HG02973 (cell line): ENCODE measurements at regions not wholly inside any gene's neighbourhood (a gene's known extent, or its start where the extent isn't known, plus 50 kb on each side); places are given as distances from the start of the nearest gene placed in this dataset.

ENCODE experiments used
- ATAC-seq: cut with Tn5 transposase; IDR thresholded peaks from one replicate; pipeline ENCODE4 v1.9.1; 2021; ENCODE audit warnings: moderate library complexity; ENCODE audit not compliant: unreplicated experiment

GRCh38 chr15:46685096-46685495 is 1032.2 kb upstream of the SEMA6D start:
- ATAC-seq: no peak

DNA sequence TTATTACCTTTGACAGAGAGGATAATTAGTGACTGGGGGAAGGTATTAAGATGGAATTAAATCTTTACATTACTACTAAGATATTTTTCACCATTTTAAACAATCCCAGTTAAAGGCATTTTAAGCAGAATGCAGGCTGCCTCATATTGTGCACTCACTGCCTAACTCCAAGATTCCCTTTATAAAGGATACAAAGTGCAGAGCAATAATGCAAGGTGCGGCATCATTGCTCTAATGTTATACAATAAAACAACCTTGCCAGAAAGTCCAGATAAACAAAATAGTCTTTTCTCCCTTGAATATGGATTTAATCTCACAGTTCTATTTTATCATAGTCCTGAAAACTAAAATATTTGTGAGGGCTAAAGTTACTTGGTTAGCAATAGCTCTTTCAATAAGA is 1031.6 kb upstream of the SEMA6D start:
- no peak for ATAC-seq

GRCh38 chr15:46696281-46696680 is 1021.0 kb upstream of the SEMA6D start:
- no peak for ATAC-seq

DNA sequence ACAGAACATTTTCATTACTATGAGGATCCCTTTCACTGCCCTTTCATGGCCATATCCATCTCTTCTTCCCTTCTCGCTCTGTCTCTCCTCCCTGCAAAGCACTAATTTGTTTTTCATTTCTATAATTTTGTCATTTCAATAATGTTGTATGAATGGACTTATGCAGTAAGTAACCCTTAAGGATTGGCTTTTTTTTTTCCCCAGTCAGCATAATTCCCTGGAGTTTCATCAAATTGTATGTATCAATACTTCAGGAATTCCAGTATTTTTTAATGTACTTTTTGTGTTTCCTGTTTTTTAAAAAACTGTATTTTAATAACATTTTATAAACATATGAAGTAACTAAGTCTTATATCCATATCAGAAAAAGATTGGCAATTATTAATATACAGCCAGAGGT is 1016.0 kb upstream of the SEMA6D start:
- ATAC-seq: no peak

DNA sequence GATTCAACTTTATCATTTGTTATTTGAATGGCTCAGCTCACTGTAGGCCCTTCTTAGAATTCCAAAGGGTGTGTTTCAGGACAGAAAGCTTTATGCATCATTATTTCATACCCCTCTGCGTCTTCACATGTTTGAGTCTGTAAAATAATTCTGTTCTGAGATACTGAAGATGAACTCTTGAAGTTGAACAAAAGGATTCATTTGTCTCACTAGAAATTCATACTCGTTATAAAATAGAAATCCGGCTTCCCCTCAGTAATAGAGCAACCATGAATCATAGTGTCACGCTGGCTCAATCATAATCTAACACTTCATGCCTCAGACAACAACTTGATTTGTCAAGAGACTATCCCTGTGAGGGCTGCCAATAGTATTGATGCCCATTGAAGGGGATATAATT is 1015.4 kb upstream of the SEMA6D start:
- no peak for ATAC-seq

DNA sequence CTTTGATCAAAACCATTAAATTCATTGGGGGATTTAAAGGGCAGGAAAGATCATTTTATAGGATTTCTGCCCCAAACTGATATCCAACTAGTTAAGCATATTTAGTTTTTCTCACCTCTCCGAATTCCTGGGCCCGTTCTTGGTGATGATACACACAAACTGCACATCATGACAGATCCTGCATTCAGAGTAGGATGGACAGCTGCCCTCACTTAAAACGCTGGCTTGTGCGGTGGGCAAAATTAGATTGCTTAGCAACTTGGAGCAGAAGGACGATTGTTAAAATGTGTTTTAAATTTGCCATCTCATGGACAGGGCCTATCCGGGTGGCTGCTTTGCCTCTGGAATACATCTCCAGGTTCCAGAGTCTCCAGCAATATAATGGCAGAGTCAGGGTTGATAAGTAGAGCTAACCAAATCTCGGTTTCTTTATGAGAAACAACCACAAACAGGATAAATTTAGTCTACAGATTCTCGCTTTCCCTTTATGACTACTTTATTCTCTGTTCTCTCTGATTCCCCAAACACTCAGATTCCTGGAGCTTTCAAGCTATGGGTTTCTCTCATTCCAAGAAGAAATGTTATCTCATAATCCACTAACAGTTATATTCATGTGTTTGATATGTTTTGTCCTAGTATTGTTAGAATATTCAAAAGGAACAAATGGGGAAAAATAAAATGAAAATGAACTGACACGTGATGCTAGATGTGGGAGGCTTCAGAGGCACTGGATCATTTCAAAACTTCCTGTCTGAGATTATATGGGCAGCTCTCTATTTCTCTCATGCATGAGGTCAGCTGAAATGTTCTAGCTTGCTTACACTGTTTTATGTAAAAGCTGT is 1014.1 kb upstream of the SEMA6D start:
- ATAC-seq: no peak

GRCh38 chr15:46703871-46704637 is 1013.3 kb upstream of the SEMA6D start:
- ATAC-seq: no peak

DNA sequence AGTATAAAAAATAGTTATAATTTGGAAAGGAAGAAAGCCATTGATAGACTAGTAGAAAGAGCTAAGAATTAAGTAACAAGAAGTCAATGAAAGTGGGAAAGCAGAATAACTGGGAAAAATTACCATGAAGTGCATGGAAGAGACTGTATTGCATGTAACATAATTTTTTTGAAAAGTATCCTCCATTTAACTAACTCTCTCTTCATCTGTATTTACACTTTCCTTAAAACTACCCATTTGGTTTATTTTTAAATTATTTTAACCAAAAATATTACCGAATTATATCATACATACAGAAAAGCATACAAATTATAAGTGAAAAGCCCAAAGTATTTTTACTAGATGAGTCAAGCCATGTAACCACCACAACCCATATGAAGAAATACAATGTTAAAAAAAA is 1009.9 kb upstream of the SEMA6D start:
- ATAC-seq: no peak

DNA sequence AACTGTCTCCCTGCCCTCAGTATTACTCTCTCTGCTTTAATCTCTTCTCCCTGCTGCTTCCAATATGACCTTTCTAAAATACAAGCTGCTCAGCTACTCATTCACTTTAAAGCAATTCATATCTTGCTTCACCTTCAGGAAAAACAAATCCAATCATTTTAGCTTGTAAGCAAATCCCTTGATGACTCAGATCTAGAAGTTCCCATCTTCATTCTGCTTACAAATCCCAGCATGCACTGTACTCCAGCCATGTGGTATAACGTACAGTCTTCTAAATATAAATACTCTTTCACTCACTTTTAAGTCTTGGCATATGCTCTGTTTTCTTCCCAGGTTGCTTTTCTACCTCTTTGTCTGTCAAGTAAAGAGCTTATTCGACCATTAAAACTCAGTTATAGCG is 1009.1 kb upstream of the SEMA6D start:
- ATAC-seq: no peak

- no peak for ATAC-seq
These were observed 1007.7 kb upstream of the SEMA6D start for GRCh38 chr15:46709460-46710083.

- no peak for ATAC-seq
These were observed 1006.8 kb upstream of the SEMA6D start for GRCh38 chr15:46710401-46710960.

- ATAC-seq: no peak
These were observed 1004.3 kb upstream of the SEMA6D start for GRCh38 chr15:46713045-46713444.

- ATAC-seq: no peak
These were observed 1002.4 kb upstream of the SEMA6D start for GRCh38 chr15:46714950-46715349.

DNA sequence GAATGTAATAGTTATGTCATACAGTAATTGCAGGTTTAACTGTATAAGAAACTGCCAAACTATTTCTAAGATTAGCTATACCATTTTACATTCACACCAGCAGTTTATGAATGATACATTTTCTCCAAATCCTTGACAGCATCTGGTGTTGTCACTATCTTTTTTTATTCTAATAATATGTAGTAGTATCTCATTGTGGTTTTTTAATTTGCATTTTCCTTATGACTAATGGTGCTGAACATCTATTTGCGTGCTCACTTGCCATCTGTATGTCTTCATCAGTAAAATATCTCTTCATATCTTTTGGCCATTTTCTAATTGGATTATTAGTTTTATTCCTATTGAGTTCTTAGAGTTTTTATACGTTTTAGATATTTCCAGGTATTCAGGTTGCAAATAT is 994.0 kb upstream of the SEMA6D start:
- ATAC-seq: no peak

DNA sequence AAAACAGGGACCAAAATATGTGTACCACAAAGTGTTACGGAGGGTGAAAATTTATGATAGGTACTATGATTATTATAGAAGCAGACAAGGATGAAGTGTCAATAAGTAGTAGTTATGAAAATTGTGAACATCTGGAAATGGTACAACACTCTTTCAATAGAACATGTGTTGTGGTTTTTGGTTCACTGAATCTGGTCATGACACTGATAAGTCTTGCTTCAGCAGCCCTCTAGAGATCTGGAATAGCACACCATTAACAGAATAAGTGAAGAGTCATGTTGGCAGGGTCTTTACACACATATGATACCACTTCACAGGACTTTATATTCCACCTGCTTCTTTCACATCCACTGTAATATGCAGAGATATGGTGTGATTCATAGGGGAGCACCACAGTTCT is 985.2 kb upstream of the SEMA6D start:
- no peak for ATAC-seq

- ATAC-seq: no peak
These were observed 982.2 kb upstream of the SEMA6D start for GRCh38 chr15:46735115-46735514.

DNA sequence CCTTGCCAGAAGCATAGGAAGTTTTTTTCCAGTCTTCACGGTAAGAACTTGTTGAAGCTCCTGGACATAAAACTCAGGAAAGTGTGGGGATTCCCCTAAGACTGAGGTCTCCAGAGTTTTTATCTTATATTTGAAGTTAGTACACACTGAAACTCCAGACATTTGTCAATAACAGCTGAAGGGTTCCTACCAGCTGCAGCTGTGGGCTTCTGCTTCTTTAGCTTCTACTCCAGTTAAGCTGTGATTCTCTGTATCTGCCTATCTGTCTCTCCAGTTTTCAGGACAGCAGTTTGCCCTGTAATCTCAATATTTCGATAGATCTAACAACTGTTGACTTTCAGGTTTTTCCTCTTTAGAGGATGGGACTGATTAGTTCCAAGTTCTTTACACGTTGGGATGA is 966.0 kb upstream of the SEMA6D start:
- no peak for ATAC-seq

- ATAC-seq: no peak
These were observed 963.4 kb upstream of the SEMA6D start for GRCh38 chr15:46753946-46754345.

GRCh38 chr15:46763091-46763490 is 954.2 kb upstream of the SEMA6D start:
- no peak for ATAC-seq

- ATAC-seq: no peak
These were observed 952.5 kb upstream of the SEMA6D start for GRCh38 chr15:46764851-46765250.

DNA sequence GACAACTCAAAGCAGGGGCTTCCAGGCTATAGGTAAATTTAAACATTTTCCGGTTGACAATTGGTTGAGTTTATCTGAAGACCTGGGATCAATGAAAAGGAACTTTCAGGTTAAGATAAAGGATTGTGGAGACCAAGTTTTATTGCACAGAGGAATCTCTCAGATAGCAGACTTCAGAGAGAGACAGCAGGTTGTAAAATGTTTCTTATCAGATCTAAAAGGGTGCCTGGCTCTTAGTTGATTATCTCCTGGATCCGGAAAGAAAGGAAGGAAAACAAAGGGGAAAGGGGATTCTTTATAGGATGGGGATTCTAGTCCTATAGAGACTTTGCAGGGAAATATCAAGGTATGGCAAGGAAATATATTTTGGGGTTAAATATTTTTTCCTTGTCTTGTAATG is 951.3 kb upstream of the SEMA6D start:
- no peak for ATAC-seq

DNA sequence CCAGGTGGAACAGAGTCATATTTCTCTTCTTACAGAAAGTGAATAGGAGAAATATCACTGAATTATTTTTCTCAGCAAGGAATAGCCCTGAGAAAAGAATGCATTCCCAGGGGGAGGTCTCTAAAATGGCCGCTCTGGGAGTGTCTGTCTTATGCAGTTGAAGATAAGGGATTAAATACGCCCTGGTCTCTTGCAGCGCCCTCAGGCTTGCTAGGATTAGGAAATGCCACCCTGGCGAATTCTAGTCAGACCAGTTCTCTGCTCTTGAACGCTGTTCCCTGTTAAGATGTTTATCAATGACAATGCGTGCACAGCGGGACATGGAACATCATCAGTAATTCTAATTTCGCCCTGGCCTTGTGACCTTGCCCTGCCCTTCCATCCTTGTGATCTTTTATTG is 949.0 kb upstream of the SEMA6D start:
- no peak for ATAC-seq
